SU-DHL-6 (cell line): ENCODE measurements at regions not wholly inside any gene's neighbourhood (a gene's known extent, or its start where the extent isn't known, plus 50 kb on each side); places are given as distances from the start of the nearest gene placed in this dataset.

ENCODE experiments used
- H2AFZ ChIP-seq: fragments of 200-600 bp; sonication (generic); 2 replicates; pipeline ENCODE4 v1.6.1; 2014; ENCODE audit warnings: low read depth, mild to moderate bottlenecking, moderate library complexity, mixed read lengths, antibody characterized with exemption, low read length; ENCODE audit not compliant: severe bottlenecking
- H3F3A ChIP-seq: fragments of 200-600 bp; shearing (Covaris generic); 2 replicates; pipeline ENCODE4 v1.6.0; 2016; ENCODE audit warnings: antibody characterized with exemption, mild to moderate bottlenecking; ENCODE audit not compliant: insufficient read depth
- H3K27ac ChIP-seq: fragments of 200-600 bp; sonication (generic); 2 replicates; pipeline ENCODE4 v1.5.1; 2016; ENCODE audit warnings: low read depth, mild to moderate bottlenecking, low read length, moderate library complexity, mixed read lengths
- H3K27me3 ChIP-seq: fragments of 200-600 bp; sonication (generic), shearing (Covaris generic); 2 replicates; pipeline ENCODE4 v1.6.0; 2014; ENCODE audit warnings: mild to moderate bottlenecking, low read length
- H3K36me3 ChIP-seq: fragments of 200-600 bp; sonication (generic); 2 replicates; pipeline ENCODE4 v1.6.1; 2014; ENCODE audit warnings: mild to moderate bottlenecking, low read length, mixed read lengths
- H3K4me2 ChIP-seq: fragments of 300-600, 200-600 bp; shearing (Covaris generic), sonication (generic); 2 replicates; pipeline ENCODE4 v1.6.0; 2014; ENCODE audit warnings: low read length, low read depth, mild to moderate bottlenecking; ENCODE audit not compliant: poor library complexity, severe bottlenecking
- H3K4me3 ChIP-seq: fragments of 200-600 bp; sonication (generic); 2 replicates; pipeline ENCODE4 v1.5.1; 2014; ENCODE audit warnings: antibody characterized with exemption, low read length, mild to moderate bottlenecking, mixed read lengths; ENCODE audit not compliant: insufficient read depth, poor library complexity, severe bottlenecking
- H3K79me2 ChIP-seq: fragments of 200-600 bp; sonication (generic); 2 replicates; pipeline ENCODE4 v1.6.1; 2014; ENCODE audit warnings: mild to moderate bottlenecking, low read length, moderate library complexity; ENCODE audit not compliant: insufficient read depth
- H3K9ac ChIP-seq: fragments of 200-600 bp; sonication (generic); 2 replicates; pipeline ENCODE4 v1.7.0; 2014; ENCODE audit warnings: mild to moderate bottlenecking, low read length
- H3K9me2 ChIP-seq: fragments of 200-600 bp; sonication (generic); replicated peaks from 2 replicates; pipeline ENCODE4 v1.6.1; 2014; ENCODE audit warnings: low read length; ENCODE audit not compliant: insufficient read depth
- H3K9me3 ChIP-seq: fragments of 200-600 bp; sonication (generic); 2 replicates; pipeline ENCODE4 v1.6.1; 2014; ENCODE audit warnings: low read length, mixed read lengths; ENCODE audit not compliant: insufficient read depth
- H4K20me1 ChIP-seq: fragments of 200-600 bp; sonication (generic); 2 replicates; pipeline ENCODE4 v1.6.1; 2014; ENCODE audit warnings: low read depth, mild to moderate bottlenecking, antibody characterized with exemption, low read length, moderate library complexity, mixed read lengths
- CTCF ChIP-seq: fragments of 200-600 bp; sonication (generic); IDR thresholded peaks from one replicate; pipeline ENCODE4 v1.5.1; 2017; ENCODE audit warnings: antibody characterized with exemption, mild to moderate bottlenecking, low read length, moderate library complexity; ENCODE audit not compliant: insufficient read depth, poor library complexity, severe bottlenecking
- EZH2phosphoT487 ChIP-seq: fragments of 200-600 bp; sonication (generic), shearing (Covaris generic); conservative IDR thresholded peaks from 2 replicates; pipeline ENCODE4 v1.6.1; 2018; ENCODE audit warnings: mild to moderate bottlenecking, antibody characterized with exemption, low read length, moderate library complexity, mixed read lengths

- no peak overlapping the region for H3K4me2 ChIP-seq
- H3K9me2 ChIP-seq = no peaks in the 10 kb centered on the region
- no peaks in the 10 kb centered on the region for H3K79me2 ChIP-seq
- no peaks in the 10 kb centered on the region for H3K9me3 ChIP-seq
- H3K27me3 ChIP-seq = no peaks in the 10 kb centered on the region
- H3K36me3 ChIP-seq = no peaks in the 10 kb centered on the region
- no peaks in the 10 kb centered on the region for H3F3A ChIP-seq
- H3K27ac ChIP-seq = no peak overlapping the region
- H3K4me3 ChIP-seq = no peak overlapping the region
- TF ChIP-seq EZH2phosphoT487 (no peak), CTCF (no peak)
- H3K9ac ChIP-seq = no peak overlapping the region
- H4K20me1 ChIP-seq = no peaks in the 10 kb centered on the region
- no peak overlapping the region for H2AFZ ChIP-seq
These were observed 439.1 kb upstream of the ZNF507 start for GRCh38 chr19:31906111-31906871.

GRCh38 chr19:31907661-31908060 is 437.7 kb upstream of the ZNF507 start:
- H3K36me3 ChIP-seq = no peaks in the 10 kb centered on the region
- H4K20me1 ChIP-seq = no peaks in the 10 kb centered on the region
- H2AFZ ChIP-seq = no peak overlapping the region
- no peaks in the 10 kb centered on the region for H3K9me2 ChIP-seq
- no peaks in the 10 kb centered on the region for H3K79me2 ChIP-seq
- no peak overlapping the region for H3K9ac ChIP-seq
- no peak overlapping the region for H3K4me3 ChIP-seq
- no peak overlapping the region for H3K27ac ChIP-seq
- TF ChIP-seq CTCF (no peak), EZH2phosphoT487 (no peak)
- H3K27me3 ChIP-seq = no peaks in the 10 kb centered on the region
- H3K9me3 ChIP-seq = no peaks in the 10 kb centered on the region
- H3F3A ChIP-seq = no peaks in the 10 kb centered on the region
- no peak overlapping the region for H3K4me2 ChIP-seq

GRCh38 chr19:31908080-31908479 is 437.3 kb upstream of the ZNF507 start:
- TF ChIP-seq CTCF (no peak), EZH2phosphoT487 (no peak)
- H3K27me3 ChIP-seq = no peaks in the 10 kb centered on the region

More at GRCh38 chr19:31908080-31908479, 437.3 kb upstream of the ZNF507 start:
- H3K9ac ChIP-seq = no peak overlapping the region
- no peak overlapping the region for H3K27ac ChIP-seq
- H3F3A ChIP-seq = no peaks in the 10 kb centered on the region
- no peaks in the 10 kb centered on the region for H4K20me1 ChIP-seq
- no peak overlapping the region for H2AFZ ChIP-seq
- no peaks in the 10 kb centered on the region for H3K36me3 ChIP-seq
- H3K4me3 ChIP-seq = no peak overlapping the region
- H3K9me2 ChIP-seq = no peaks in the 10 kb centered on the region
- H3K79me2 ChIP-seq = no peaks in the 10 kb centered on the region
- H3K9me3 ChIP-seq = no peaks in the 10 kb centered on the region
- no peak overlapping the region for H3K4me2 ChIP-seq
